HG03342 (cell line): ENCODE measurements at regions not wholly inside any gene's neighbourhood (a gene's known extent, or its start where the extent isn't known, plus 50 kb on each side); places are given as distances from the start of the nearest gene placed in this dataset.
"Not testable (repeated sequence)": the region's sequence is repeated elsewhere in the genome, so short reads cannot be mapped to it uniquely, and the experiment has no call there.

Source experiments
- ATAC-seq: cut with Tn5 transposase; IDR thresholded peaks from one replicate; pipeline ENCODE4 v1.9.1; 2021; ENCODE audit warnings: mild to moderate bottlenecking, moderate library complexity; ENCODE audit not compliant: unreplicated experiment

DNA sequence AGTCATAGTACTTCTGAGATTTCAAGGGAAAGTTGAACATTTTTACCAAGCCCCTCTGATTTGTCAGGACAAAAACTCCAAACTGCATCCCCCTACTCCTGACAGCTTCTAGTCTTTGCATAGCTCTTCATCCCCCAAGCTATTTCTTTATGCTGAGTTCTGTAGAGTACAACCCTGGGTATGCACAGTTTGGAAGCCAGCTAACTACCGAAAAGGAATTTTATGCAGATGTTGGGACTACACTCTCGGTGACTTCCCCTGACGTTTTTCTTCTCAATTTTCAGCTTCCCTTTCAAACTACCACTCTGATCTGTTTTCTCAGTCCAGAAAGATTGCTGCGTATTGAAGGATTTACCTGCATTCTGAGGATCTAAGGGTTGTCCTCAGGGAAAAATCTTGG, 1060.2 kb upstream of the ACVR2A start:
- no peak for ATAC-seq

DNA sequence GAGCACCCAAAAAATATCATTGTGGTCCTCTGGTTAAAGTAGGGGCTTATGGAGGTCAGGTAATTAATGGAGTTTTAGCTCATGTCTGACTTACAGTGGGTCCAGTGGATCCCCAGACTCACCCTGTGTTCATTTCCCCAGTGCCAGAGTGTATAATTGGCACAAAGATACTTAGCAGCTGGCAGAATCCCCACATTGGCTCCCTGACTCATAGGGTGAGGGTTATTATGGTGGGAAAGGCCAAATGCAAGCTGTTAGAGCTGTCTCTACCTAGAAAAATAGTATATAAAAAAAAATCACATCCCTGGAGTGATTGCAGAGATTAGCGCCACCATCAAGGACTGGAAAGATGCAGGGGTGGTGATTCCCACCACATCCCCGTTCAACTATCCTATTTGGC, 1067.6 kb upstream of the ACVR2A start:
- no peak for ATAC-seq

DNA sequence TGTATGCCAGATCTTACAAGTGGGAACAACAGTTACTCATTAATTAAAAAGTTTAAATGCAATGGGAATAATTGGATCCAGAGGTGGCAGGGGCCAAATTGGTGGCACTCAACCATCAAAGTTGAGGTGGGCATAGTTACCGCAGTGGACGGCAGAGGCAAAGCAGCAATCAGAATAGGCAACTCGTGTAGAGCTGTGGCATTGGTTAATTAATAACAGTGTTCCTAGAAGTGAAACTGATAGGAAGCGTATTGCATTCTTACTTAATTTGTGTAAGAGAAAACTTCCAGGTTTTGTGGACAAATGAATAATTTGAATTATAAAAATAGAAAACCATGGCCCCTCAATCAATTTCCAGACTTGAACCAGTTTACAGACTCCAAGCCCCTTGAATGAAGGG, 1068.2 kb upstream of the ACVR2A start:
- ATAC-seq, result no peak

DNA sequence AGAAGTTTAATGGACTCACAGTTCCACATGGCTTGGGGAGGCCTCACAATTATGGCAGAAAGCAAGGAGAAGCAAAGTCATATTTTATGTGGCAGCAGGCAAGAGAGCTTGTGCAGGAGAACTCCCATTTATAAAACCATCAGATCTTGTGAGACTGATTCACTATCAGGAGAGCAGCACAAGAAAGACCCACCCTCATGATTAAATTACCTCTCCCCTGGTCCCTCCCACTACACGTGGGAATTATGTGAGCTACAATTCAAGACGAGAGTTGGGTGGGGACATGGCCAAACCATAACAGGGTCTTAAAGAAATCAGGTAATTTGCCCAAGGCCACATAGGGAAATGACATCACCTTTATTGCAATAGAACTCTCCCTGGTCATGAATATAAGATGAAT, 1073.3 kb upstream of the ACVR2A start:
- ATAC-seq, result no peak

DNA sequence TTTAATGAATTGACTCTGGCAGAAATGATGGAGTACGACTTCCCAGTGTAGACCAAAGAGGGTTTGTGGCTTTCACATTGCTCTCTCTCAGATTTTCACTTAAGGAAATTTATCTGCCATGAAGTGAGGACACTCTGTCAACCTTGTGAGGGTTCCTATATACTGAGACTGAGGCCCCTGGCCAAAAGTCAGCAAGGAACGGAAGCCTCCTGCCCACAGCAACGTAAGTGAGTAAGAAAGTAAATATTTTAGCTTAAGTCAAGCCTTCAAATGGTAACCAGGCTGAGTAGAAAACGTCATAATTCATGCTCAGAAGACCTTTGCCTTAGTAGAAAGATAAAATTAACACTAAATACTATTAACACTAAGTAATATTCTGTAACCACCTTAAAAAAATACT, 1080.5 kb upstream of the ACVR2A start:
- no peak for ATAC-seq

DNA sequence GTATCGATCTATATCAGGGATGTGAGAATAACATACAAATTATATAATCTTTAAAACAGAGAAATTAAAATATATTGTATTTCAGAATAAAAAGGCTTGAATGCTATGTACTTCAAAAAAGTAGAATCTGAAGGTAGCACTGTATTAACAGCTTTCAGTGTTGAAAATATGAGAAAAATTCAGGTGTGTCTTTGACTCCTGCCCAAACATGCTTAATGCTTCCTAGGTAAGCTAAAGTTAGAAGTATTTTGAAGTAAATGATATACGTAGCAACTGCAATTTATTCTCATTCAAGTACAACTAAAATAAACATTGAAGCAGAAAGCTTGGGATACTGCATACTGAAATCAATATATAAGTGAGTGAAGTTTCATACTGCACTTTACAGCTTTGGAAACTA, 1082.0 kb upstream of the ACVR2A start:
- no peak for ATAC-seq

DNA sequence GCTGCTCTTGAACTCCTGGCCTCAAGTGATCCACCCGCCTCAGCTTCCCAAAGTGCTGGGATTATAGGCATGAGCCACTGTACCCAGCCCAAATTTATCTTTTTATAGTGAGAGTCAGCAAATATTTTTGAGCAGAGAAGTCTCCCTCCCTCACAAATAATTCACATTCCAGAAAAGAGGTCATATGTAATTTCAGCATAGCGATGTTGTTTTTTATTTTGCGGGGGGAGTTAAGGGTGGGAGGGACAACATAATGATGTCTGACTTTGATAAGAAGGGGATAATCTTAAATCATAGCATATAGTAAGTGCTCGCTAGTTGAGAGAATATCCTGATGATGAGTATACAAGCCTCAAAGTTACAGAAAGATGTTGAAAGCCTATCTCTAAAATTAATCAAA, 1090.2 kb upstream of the ACVR2A start:
- ATAC-seq, result no peak

DNA sequence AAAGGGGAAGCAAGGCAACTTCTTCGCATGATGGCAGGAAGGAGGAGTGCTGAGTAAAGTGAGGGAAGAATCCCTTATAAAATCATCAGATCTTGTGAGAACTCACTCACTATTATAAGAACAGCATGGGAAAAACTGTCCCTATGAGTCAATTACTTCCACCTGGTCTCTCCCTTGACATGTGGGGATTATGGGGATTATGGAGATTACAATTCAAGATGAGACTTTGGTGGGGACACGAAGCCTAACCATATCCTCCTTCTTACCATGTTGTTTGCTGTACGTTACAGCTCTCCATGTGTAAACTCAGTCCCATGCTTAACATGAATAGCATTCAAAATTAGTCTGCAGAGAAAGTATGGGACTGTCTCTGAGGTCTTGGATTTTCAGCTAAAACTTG, 1096.8 kb upstream of the ACVR2A start:
- ATAC-seq, result no peak

DNA sequence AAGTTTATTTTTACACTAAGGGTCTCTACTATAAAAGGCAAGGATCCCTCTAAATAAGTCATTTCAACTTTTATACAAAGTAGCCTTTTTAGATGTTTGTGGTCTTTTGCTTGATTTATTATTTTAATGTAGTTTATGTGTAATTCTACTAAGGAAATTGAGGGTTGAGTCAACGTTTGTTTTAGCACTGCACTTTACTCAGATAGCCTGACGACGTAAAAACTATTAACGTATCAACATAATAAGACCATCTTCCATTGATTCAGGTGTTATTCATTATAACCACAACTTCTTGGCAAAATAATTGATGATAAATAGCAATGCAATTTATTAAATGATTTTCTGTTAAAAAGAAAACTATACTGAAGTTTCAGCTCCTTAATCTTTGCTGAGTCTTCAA, 1103.6 kb upstream of the ACVR2A start:
- ATAC-seq, result no peak

DNA sequence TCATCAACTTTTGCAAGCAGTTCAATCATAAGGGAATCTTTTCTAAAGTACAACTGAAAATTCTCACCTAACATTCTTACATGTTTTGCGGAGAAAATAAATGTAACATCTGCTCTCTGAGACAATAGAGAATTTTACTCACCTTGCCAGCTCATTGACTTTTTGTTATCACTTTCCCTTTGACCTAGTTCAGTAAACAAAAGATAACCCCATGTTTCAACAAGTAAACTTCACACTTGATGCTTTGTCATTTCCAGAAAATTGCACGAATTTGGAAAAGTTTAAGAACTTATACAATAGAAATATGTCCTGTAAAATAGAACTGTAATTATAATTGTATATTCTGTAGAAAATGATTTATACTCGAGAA, 1110.0 kb upstream of the ACVR2A start:
- no peak for ATAC-seq

DNA sequence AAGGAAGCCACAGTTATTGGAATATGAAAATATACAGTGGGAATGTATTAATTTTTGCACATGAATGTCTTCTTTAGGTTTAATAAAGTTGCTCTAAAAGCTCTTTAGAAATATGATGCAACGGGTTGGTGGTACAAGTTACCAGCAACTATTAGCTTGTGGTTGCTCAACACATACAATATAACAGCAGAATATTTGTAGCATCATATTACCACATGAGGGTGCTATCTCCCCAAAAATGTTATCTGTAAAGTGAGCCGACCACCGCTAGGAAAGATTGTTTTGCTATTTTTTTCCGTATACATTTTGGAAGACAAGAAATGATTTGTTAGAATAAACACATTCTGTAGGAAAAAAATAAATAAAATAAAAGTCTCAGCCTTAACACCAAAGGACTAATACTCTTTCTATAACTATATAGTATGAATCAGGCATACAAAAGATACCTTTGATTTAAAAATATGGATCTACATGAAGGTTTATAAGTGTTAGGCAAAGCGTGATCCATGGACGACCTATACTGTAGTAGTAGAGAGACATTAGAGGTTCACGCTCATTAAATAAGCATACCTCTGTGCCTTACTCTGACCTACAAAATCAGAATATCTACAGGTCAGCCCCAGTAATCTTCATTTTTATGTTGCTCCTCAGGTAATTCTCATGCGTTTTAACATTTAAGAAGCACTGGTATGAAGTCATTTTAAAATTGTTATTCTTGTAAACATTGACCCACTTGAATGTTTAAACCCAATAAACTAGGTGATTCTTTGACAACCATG, 1110.6 kb upstream of the ACVR2A start:
- ATAC-seq, result peak; percentile 88

DNA sequence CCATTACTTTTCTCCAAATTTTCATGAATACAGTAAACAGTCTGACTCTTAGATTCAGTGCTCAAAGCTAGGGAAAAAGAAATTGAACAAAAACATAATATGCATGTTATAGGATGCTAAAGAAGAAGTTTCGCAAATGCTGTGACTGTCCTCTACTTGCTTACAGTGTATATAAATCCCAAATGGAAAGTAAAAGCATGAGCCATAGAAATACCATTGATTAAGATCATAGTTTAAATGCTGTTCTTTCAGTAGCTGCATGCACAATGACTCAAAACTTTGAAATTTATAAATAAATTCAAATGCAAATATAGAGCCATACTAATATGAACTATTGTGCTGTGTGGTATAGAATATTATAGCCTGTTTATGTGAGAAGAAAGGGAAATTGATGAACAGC, 1113.9 kb upstream of the ACVR2A start:
- ATAC-seq, result no peak

DNA sequence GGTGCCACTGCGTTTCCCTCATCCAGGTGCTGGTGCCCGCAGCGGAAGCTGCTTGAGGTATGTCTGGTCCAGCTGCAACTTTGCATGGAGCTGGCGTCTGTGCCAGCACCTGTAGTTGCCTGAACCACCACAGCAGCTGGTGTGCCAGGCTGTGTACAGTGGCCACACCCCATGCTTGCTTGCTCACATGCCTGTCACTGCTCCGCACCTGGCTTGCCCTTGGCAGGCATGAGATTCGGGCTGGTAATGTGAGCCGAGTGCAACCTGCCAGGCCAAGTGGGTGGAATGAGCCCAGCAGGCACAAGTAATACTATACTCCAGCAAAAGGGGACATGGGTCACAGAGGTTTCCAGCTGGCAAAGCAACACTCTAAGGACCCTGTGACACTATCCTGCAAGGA, 1123.3 kb upstream of the ACVR2A start:
- no peak for ATAC-seq

DNA sequence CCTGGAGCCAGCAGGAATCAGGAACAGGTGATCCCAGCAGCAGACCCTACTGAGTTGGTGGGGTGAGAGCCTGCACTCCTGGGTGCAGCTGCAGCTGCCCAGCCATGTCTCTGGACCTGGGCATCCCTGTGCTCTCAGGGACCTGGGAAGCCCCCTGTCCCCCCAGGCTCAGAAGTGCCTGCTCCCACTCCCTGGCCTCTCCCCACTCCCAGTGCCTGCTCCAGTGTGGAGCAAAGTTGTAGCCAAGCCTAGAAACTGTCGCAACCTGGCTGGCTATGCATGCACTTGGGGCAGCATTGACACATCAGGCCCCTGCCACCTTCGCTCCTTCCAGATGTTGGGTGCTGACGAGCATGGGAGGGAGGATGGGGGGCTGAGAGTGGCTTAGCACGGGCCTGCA, 1124.7 kb upstream of the ACVR2A start:
- ATAC-seq, result no peak

DNA sequence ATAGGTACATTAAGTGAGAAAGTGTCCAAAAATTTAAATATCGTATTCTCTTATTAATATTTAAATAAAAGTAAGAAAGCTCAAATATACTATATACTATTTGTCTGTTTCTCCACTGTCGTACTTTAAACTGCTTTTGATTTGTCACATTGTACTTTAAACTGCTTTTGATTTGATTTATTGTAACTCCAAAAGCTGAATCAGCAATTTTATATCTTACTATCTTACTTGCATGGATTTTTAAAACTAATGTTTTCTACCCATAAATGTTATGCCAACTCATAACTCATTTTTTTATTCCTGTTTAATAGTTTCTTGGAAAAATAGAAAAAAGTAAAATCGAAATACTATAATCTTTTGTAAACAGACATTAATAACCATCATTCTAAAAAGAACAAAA, 1128.2 kb upstream of the ACVR2A start:
- ATAC-seq, result no peak

DNA sequence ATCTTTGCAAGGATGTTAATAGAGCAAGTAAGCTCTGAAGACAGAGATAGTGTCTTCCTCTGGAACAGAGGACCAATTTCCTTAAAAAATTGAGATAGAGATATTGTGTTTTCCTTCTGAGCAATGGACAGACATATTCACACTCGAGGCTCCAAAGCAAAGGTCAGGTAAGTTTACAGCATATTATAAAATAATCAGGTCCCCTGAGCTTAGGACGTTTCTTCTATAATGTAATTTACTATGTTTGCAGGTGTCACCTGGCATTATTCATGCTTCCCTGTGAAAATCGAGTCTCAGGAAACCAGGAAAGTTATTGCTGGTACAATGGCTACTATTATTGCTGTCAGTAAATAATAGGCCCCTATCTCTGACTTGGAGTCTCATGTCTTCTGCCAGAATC, 1135.8 kb upstream of the ACVR2A start:
- ATAC-seq, result no peak

DNA sequence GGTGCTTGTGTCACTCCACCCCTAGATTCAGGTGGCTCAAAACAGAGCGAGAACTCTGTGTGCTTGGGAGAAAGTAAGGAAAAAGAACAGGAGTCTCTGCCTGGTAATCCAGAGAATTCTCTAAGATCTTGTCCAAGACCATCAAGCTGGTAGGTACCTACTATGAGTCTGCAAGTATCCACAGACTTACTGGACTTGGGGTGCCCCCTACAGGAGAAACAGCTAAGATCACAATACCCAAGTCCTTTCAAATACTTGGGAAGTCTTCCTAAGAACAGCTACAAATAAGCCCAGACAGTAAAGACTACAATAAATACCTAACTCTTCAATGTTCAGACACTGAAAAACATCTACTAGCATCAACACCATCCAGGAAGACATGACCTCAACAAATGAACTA, 1143.6 kb upstream of the ACVR2A start:
- no peak for ATAC-seq

DNA sequence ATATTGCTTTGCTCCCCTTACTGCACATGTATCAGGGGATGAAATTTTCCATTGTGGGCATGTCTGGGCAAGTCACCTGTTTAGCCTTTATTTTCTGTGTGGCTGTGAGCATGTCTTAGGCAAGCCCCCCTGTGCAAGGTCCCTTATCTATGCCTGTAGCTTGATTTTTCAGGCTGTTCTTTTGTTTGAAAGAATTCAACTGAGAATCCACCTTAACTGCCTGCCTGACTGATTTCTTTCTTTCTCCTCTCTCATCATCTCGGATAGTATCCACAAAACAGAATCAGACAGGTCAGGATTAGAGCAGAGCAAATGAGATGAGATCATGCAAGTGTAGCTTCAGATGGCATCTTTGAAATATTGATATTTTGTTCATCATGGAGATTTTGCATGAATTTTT, 1147.5 kb upstream of the ACVR2A start:
- ATAC-seq, result no peak

DNA sequence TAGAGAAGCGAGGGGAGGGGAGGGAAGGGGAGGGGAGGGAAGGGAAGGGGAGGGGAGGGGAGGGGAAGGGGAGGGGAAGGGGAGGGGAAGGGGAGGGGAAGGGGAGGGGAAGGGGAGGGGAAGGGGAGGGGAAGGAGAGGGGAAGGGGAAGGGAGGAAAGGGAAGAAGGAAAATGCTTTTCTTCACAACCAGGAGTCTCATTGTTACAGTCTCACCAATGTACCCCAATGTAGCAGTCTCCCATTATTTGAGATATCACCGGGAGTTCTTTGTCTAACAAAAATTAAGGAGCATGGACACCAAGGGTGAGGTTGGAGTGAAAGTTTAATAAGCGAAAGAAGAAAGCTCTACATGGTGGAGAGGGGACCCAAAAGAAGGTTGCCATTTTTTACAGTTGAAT, 1148.0 kb upstream of the ACVR2A start:
- ATAC-seq, result not testable (repeated sequence)

DNA sequence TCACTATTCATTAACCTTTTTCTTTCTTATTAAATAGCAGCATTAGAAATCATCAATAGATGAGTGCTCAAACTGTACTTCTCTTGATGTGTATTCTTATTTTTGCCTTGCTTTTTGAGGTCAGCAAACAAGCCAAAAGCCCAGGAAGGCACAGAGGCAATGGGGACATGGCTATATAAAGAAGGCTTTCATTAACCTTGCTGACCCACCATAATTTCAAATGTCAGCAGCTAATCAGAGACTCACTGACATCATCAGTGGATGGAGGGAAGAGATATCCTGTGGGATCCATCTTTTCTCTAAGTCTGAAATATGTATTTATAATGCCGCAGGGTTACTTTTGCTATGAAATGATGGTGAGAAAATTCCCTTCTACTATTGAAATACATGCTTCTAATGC, 1162.8 kb upstream of the ACVR2A start:
- ATAC-seq, result no peak

DNA sequence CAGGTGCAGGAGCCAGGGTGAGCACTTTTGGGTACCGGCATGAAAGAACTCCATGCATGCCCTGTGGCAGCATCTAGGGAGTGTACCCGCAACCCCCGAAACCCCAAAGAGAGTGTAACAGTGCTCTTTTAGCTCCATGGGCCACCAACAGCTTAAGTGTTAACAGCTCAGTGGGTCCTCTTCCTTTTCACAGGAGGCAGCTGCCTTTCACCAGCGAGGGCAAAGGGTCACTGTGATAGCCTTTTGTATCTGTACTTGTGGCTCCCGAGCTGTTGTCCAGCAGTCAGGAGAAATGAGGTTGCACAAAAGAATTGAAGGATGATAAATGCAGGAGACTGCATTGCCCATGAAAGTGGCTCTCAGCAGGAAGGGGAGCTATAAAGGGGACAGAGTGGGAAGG, 1166.3 kb upstream of the ACVR2A start:
- ATAC-seq, result no peak

DNA sequence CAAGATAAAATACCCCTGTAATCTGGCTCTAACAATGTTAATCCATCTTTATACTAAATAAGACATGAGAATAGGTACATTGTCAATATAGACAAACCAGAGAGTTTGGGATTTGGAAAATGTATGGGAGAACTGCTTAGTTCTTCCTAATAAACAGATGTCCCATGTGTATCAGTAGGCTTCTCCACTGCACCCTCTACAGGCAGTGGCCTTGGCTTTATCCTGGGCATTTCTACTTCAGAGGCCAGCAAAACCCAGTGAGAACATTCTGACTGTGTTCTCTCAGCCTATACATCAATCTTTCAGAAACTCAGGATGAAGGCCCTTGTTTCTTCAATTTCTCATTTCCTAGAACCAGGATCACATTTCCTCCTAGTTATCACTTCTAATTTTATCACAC, 1167.5 kb upstream of the ACVR2A start:
- no peak for ATAC-seq

DNA sequence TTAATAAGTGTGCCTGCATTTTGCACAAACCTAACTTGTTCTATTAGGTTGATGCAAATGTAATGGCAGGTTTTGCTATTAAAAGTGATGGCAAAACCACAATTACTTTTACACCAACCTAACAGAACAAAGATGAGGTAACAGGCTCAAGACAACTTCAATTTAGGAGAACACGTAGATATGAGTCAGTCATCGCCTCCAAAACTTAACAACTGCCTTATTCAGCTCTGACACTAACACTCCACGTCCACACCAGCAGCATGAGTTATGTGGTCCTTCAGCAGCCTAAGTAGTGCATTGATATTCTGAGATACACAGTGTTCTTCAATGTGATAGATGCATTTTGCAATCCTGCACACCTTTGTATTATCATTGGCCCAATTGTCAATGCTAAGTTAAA, 1175.1 kb upstream of the ACVR2A start:
- ATAC-seq, result no peak
